Loucy (cell line): ENCODE measurements at regions not wholly inside any gene's neighbourhood (a gene's known extent, or its start where the extent isn't known, plus 50 kb on each side); places are given as distances from the start of the nearest gene placed in this dataset.

Experiments
- CTCF ChIP-seq: fragments of 200-600 bp; sonication (generic); conservative IDR thresholded peaks from 2 replicates; pipeline ENCODE4 v1.5.1; 2014; ENCODE audit warnings: mild to moderate bottlenecking, antibody characterized with exemption, low read length
- EZH2phosphoT487 ChIP-seq: fragments of 200-600 bp; IDR thresholded peaks from 2 replicates; pipeline ENCODE4 v1.6.1; 2018; ENCODE audit warnings: antibody characterized with exemption, mild to moderate bottlenecking, moderate library complexity, borderline replicate concordance

- TF ChIP-seq CTCF, result no peak
- no peak for TF ChIP-seq EZH2phosphoT487
Measured at GRCh38 chr5:124462751-124463150, 283.7 kb downstream of the ZNF608 start.
